HepG2 (cell line): ENCODE measurements at regions not wholly inside any gene's neighbourhood (a gene's known extent, or its start where the extent isn't known, plus 50 kb on each side); places are given as distances from the start of the nearest gene placed in this dataset.

Experiments
- ATAC-seq: fragments of 200-7000 bp; cut with Tn5 transposase; 3 replicates; pipeline ENCODE4 v1.9.1; 2020; ENCODE audit warnings: mild to moderate bottlenecking, moderate library complexity
- BruUV-seq: library from RNA; stranded (reverse); fragments of 400-500 nt; replicated peaks from 2 replicates; lab custom pipeline; 2021; lab: Mats Ljungman, UMichigan
- CTCF ChIA-PET: fragments of 300-600 bp; formaldehyde crosslinking; extraction: SDS; loops from one replicate; lab custom pipeline; 2021; ENCODE audit warnings: low total read pairs, inconsistent platforms, low intra/inter-chr PET ratio; lab: Yijun Ruan, JAX
- POLR2A ChIA-PET: fragments of 350-600 bp; sonication (Branson Sonifier 250); formaldehyde crosslinking; loops from one replicate; lab custom pipeline; 2020; ENCODE audit warnings: antibody characterized with exemption, inconsistent platforms; lab: Yijun Ruan, JAX
- DNase-seq: peaks from one replicate; pipeline ENCODE4 v3.0.0-alpha.2; 2015; ENCODE audit warnings: low spot score
- FAIRE-seq: peaks from 3 replicates; lab custom pipeline; 2011; peaks lifted over from hg19 to GRCh38; lab: Jason Lieb, UNC
- H2AFZ ChIP-seq: one replicate; pipeline ENCODE4 v1.6.1; 2011; ENCODE audit warnings: low read length, inconsistent platforms
- H3K27ac ChIP-seq: fragments of 300-600 bp; 3 replicates; pipeline ENCODE4 v1.8.0; 2011; ENCODE audit warnings: mixed run types, mild to moderate bottlenecking, mixed read lengths, low read length, inconsistent platforms; ENCODE audit not compliant: insufficient read depth; ENCODE audit errors: extremely low read length
- H3K27me3 ChIP-seq, 2 experiments: fragments of 200-600 bp in 1 of 2; 2 replicates in 1 of 2; 3 replicates in 1 of 2; pipeline versions ENCODE4 v1.6.0 to v1.8.0; 2011; ENCODE audit warnings: low read length in 2 of 2, mild to moderate bottlenecking in 2 of 2, moderate library complexity in 2 of 2, inconsistent platforms in 1 of 2; ENCODE audit not compliant: insufficient read depth in 2 of 2, control insufficient read depth in 1 of 2
- H3K36me3 ChIP-seq, 2 experiments: fragments of 200-600 bp in 1 of 2; replicated peaks in 1 of 2; 2 replicates in 1 of 2; 3 replicates in 1 of 2; pipeline versions ENCODE4 v1.5.1 to v1.8.0; 2011; ENCODE audit warnings: low read length in 2 of 2, inconsistent platforms in 1 of 2; ENCODE audit not compliant: insufficient read depth in 2 of 2, control insufficient read depth in 1 of 2
- H3K4me1 ChIP-seq: 2 replicates; pipeline ENCODE4 v1.5.1; 2012; ENCODE audit warnings: low read length, inconsistent platforms; ENCODE audit not compliant: insufficient read depth
- H3K4me2 ChIP-seq: 2 replicates; pipeline ENCODE4 v1.6.0; 2011; ENCODE audit warnings: low read depth, low read length, inconsistent platforms
- H3K4me3 ChIP-seq, 3 experiments: fragments of 200-600 bp in 1 of 3; sonication (generic), shearing (Covaris generic) in 1 of 3; replicated peaks in 1 of 3; 2 replicates each; pipeline ENCODE4 v1.5.1; 2011 to 2016; ENCODE audit warnings: low read length in 3 of 3, inconsistent platforms in 2 of 3, low read depth in 2 of 3, mild to moderate bottlenecking in 2 of 3, control low read depth in 1 of 3, mixed read lengths in 1 of 3; ENCODE audit not compliant: insufficient read depth in 1 of 3
- H3K79me2 ChIP-seq: one replicate; pipeline ENCODE4 v1.6.1; 2011; ENCODE audit warnings: low read length, inconsistent platforms; ENCODE audit not compliant: insufficient read depth
- H3K9ac ChIP-seq: 2 replicates; pipeline ENCODE4 v1.6.0; 2011; ENCODE audit warnings: mild to moderate bottlenecking, low read depth, low read length, inconsistent platforms; ENCODE audit not compliant: insufficient read depth
- H3K9me3 ChIP-seq: 2 replicates; pipeline ENCODE4 v1.5.1; 2012; ENCODE audit warnings: mild to moderate bottlenecking, low read length
- H4K20me1 ChIP-seq: 2 replicates; pipeline ENCODE4 v1.6.0; 2011; ENCODE audit warnings: inconsistent platforms, mild to moderate bottlenecking, low read length, moderate library complexity; ENCODE audit not compliant: insufficient read depth
- KAT8 ChIP-seq: IDR thresholded peaks from 2 replicates; pipeline ENCODE4 v1.6.1; 2016; ENCODE audit warnings: missing genetic modification reagents, missing compliant biosample characterization
- ZFY ChIP-seq: sonication (generic); formaldehyde crosslinking; IDR thresholded peaks from 2 replicates; pipeline ENCODE4 v1.4.0; 2020; ENCODE audit warnings: missing genetic modification reagents
- ZNF407 ChIP-seq: sonication (generic); formaldehyde crosslinking; IDR thresholded peaks from one replicate; pipeline ENCODE4 v1.5.1; 2020; ENCODE audit warnings: mild to moderate bottlenecking, missing genetic modification reagents; ENCODE audit errors: not compliant biosample characterization
- ZNF589 ChIP-seq: sonication (generic); formaldehyde crosslinking; conservative IDR thresholded peaks from 2 replicates; pipeline ENCODE4 v1.8.0; 2022; ENCODE audit warnings: mild to moderate bottlenecking, moderate library complexity, missing genetic modification reagents
- ZNF710 ChIP-seq: sonication (generic); formaldehyde crosslinking; IDR thresholded peaks from 2 replicates; pipeline ENCODE4 v1.5.0; 2020; ENCODE audit warnings: mild to moderate bottlenecking, missing genetic modification reagents, borderline replicate concordance
- ZNF749 ChIP-seq: sonication (generic); formaldehyde crosslinking; IDR thresholded peaks from 2 replicates; pipeline ENCODE4 v1.8.0; 2022; ENCODE audit warnings: mild to moderate bottlenecking, missing genetic modification reagents, moderate library complexity, borderline replicate concordance
- WGBS: methylation state at CpG from one replicate; pipeline ENCODE4 v1.1.6; 2017; ENCODE audit warnings: low lambda C conversion rate; 5-methylcytosine and 5-hydroxymethylcytosine counted together
- in situ Hi-C: cut with HindIII; loops from 2 replicates; pipeline ENCODE4 v1.10.0; 2017; ENCODE audit warnings: low pct_unique_long_range_greater_than_20kb; ENCODE audit not compliant: extremely low pct_ligation_motif_present
- intact Hi-C: fragments of 100-400 bp; cut with micrococcal nuclease; formaldehyde crosslinking; loops from one replicate; pipeline ENCODE4 v1.10.0; 2022; ENCODE audit not compliant: unreplicated experiment

GRCh38 chr13:27855381-27855780, 63.1 kb downstream of the GSX1 start:
- Histone ChIP-seq H3K9ac (no peak overlapping the region), H3K9me3 (no peaks in the 10 kb centered on the region), H3K27me3 (peaks cover 1 to 15% of the 10 kb centered on the region in 2 experiments; a peak in 2 of 5 replicates), H3K4me1 (no peaks in the 10 kb centered on the region; the same call in 1 of the 2 replicates), H3K27ac (no peak overlapping the region), H4K20me1 (no peaks in the 10 kb centered on the region), H2AFZ (no peak overlapping the region), H3K4me3 (no peak overlapping the region), H3K36me3 (no peaks in the 10 kb centered on the region), H3K79me2 (no peaks in the 10 kb centered on the region), H3K4me2 (no peak overlapping the region)
- TF ChIP-seq ZNF749 (CRISPR knock-in tag) (no peak), KAT8 (CRISPR knock-in tag) (no peak), ZNF710 (CRISPR knock-in tag) (no peak), ZNF589 (no peak)
- intact Hi-C loops (no loop called here), in situ Hi-C loops (no loop called here)
- no peak for ATAC-seq
- no peak for FAIRE-seq
- POLR2A ChIA-PET: no interaction called here
- 50% methylated on average over 5 of the region's 5 CpGs for WGBS
- no TSS peak for BruUV-seq
- CTCF ChIA-PET: no interaction called here
- DNase-seq: no peak

GRCh38 chr13:27857282-27857681, 62.5 kb upstream of the PDX1 start:
- no peak for DNase-seq
- in situ Hi-C loops (no loop called here), intact Hi-C loops (no loop called here)
- Histone ChIP-seq H3K4me3 (no peak overlapping the region), H3K9ac (no peak overlapping the region), H3K9me3 (no peaks in the 10 kb centered on the region), H3K36me3 (no peaks in the 10 kb centered on the region), H4K20me1 (no peaks in the 10 kb centered on the region), H3K4me1 (no peaks in the 10 kb centered on the region; the same call in 1 of the 2 replicates), H2AFZ (no peak overlapping the region), H3K4me2 (no peak overlapping the region), H3K27ac (no peak overlapping the region), H3K27me3 (peaks cover 0 to 8% of the 10 kb centered on the region in 2 experiments; a peak in 1 of 5 replicates), H3K79me2 (no peaks in the 10 kb centered on the region)
- ChIA-PET CTCF (no interaction called here), POLR2A (no interaction called here)
- no peak for ATAC-seq
- FAIRE-seq: no peak
- BruUV-seq: no TSS peak
- WGBS: 40% methylated on average over 7 of the region's 10 CpGs
- TF ChIP-seq ZNF407 (CRISPR knock-in tag): no peak
- no peak for TF ChIP-seq ZFY (CRISPR knock-in tag)
